Pancreas (tissue), 10 donors: ENCODE measurements at regions not wholly inside any gene's neighbourhood (a gene's known extent, or its start where the extent isn't known, plus 50 kb on each side); places are given as distances from the start of the nearest gene placed in this dataset.

Experiments
- ATAC-seq, 4 donors: fragments of 200-7000 bp; cut with Tn5 transposase; one replicate each; pipeline versions ENCODE4 v1.8.0 to v1.9.1; 2020; ENCODE audit warnings: mild to moderate bottlenecking in 4 of 4, moderate library complexity in 4 of 4
- DNase-seq, 6 donors: peaks; one replicate each; pipeline ENCODE4 v3.0.0-alpha.2; 2020
- FAIRE-seq: peaks from 2 replicates; lab custom pipeline; 2012; peaks lifted over from hg19 to GRCh38; lab: Jason Lieb, UNC
- H3K27ac ChIP-seq, 4 donors: fragments of 200-600 bp; sonication (generic); 1 replicate in 3 of 4; 2 replicates in 1 of 4; pipeline versions ENCODE4 v1.5.0 to v1.8.0; 2020
- H3K27me3 ChIP-seq, 4 donors: fragments of 200-600 bp; one replicate each; pipeline ENCODE4 v1.8.0; 2021
- H3K36me3 ChIP-seq, 3 donors: fragments of 200-600 bp; sonication (generic) in 1 of 3; one replicate each; pipeline versions ENCODE4 v1.5.0 to v1.8.0; 2020 to 2021
- H3K4me1 ChIP-seq, 3 donors: fragments of 200-600 bp; one replicate each; pipeline ENCODE4 v1.8.0; 2021
- H3K4me3 ChIP-seq, 4 donors: fragments of 200-600 bp; sonication (generic) in 2 of 4; one replicate each; pipeline versions ENCODE4 v1.5.0 to v1.8.0; 2020 to 2021
- H3K9me3 ChIP-seq, 4 donors: fragments of 200-600 bp; one replicate each; pipeline ENCODE4 v1.8.0; 2021
- WGBS, 2 donors: extraction: QIAGEN DNeasy Blood & Tissue Kit; methylation state at CpG; one replicate each; pipeline ENCODE4 v1.1.7; 2013; 5-methylcytosine and 5-hydroxymethylcytosine counted together
- intact Hi-C, 3 donors: fragments of 100-400 bp; cut with DNase I; formaldehyde crosslinking; loops; one replicate each; pipeline versions ENCODE4 v1.11.1 to v1.14.2; 2022
- TF ChIP-seq, protein P1 (sequence below), 4 donors: fragments of 200-600 bp; sonication (generic) in 3 of 4; IDR thresholded peaks; one replicate each; pipeline versions ENCODE4 v1.5.0 to v1.8.0; 2021; ENCODE audit warnings: antibody characterized with exemption in 4 of 4
- donor health status: healthy with polysubstance abuse.
- donor health status: DM: no; HTN: no; CAD: no; lungs with moderate emphysema.
- donor health status: DM: no; HTN: no; CAD: no.
- donor health status: control.
- donor health status: control.
- donor health status: Bipolar disorder and iron deficiency.
- donor health status: DM: yes; HTN: yes; CAD: no.
- donor health status: DM: no; HTN: no; CAD: no.
- donor health status: DM: no; HTN: no; CAD: no.
- donor health status: DM: yes; HTN: yes; CAD: no.

GRCh38 chr4:153034681-153035080, 98.6 kb downstream of the FHDC1 start:
- WGBS, 2 donors, result 65 to 72% methylated on average over 3 of the region's 3 CpGs
- Histone ChIP-seq H3K4me1 (no peaks in the 10 kb centered on the region), H3K9me3 (no peaks in the 10 kb centered on the region), H3K27me3 (no peaks in the 10 kb centered on the region), H3K27ac (no peak overlapping the region), H3K4me3 (no peak overlapping the region), H3K36me3 (no peaks in the 10 kb centered on the region)
- TF ChIP-seq, protein P1, sequence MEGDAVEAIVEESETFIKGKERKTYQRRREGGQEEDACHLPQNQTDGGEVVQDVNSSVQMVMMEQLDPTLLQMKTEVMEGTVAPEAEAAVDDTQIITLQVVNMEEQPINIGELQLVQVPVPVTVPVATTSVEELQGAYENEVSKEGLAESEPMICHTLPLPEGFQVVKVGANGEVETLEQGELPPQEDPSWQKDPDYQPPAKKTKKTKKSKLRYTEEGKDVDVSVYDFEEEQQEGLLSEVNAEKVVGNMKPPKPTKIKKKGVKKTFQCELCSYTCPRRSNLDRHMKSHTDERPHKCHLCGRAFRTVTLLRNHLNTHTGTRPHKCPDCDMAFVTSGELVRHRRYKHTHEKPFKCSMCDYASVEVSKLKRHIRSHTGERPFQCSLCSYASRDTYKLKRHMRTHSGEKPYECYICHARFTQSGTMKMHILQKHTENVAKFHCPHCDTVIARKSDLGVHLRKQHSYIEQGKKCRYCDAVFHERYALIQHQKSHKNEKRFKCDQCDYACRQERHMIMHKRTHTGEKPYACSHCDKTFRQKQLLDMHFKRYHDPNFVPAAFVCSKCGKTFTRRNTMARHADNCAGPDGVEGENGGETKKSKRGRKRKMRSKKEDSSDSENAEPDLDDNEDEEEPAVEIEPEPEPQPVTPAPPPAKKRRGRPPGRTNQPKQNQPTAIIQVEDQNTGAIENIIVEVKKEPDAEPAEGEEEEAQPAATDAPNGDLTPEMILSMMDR (IDR thresholded peaks at IDR 0.05), result no peak
- no peak for ATAC-seq
- FAIRE-seq, result no peak
- intact Hi-C loops, result no loop called here
- DNase-seq, result no peak

DNA sequence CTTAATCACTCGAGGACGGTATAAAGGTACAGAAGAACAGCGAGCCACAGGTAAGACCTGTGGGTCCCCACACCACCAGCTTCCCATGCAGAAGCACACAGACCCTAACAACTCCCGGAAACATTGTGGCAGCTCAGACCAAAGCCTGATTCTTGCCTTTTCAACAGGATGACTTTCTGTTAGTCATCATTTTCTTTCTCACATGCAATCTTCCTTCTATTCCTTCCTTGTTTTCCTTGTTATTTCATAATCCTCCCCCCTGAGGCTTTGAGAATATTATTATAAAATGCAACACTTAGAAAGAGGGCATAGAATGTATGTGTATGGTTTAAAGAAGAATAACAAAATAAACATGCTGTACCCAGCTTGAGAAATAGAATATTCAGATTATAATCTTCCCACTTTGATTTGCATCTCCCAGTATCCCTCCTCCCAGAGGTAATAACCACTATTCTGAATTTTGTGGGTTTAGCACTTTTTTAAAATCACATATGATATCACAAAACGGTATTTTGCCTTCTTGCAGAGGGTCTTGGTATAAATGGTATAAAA, 100.9 kb downstream of the FHDC1 start:
- ATAC-seq, result no peak
- intact Hi-C loops, result no loop called here
- H3K27ac ChIP-seq, result no peak overlapping the region
- H3K36me3 ChIP-seq, result no peaks in the 10 kb centered on the region
- H3K27me3 ChIP-seq, result no peaks in the 10 kb centered on the region
- H3K9me3 ChIP-seq, result no peaks in the 10 kb centered on the region
- FAIRE-seq, result no peak
- H3K4me3 ChIP-seq, result no peak overlapping the region
- DNase-seq, result no peak
- no peaks in the 10 kb centered on the region for H3K4me1 ChIP-seq
- TF ChIP-seq, protein P1 (IDR thresholded peaks at IDR 0.05), result no peak
- WGBS, 2 donors, result 78 to 81% methylated on average over 5 of the region's 5 CpGs

- TF ChIP-seq, protein P1 (IDR thresholded peaks at IDR 0.05), result no peak
- FAIRE-seq (no peak), DNase-seq (peak in 3 of 6 donors; percentile 3 to 27 (median 11)), ATAC-seq (peak; percentile 85 to 90 (median 90))
- intact Hi-C loops, result no loop called here
- H3K27me3 ChIP-seq, result no peaks in the 10 kb centered on the region
- no peaks in the 10 kb centered on the region for H3K36me3 ChIP-seq
- H3K4me1 ChIP-seq, result no peaks in the 10 kb centered on the region
- 32 to 33% methylated on average over 10 of the region's 10 CpGs for WGBS, 2 donors
- H3K9me3 ChIP-seq, result no peaks in the 10 kb centered on the region
- H3K4me3 ChIP-seq, result no peak overlapping the region
- no peak overlapping the region for H3K27ac ChIP-seq
Measured at GRCh38 chr4:153038623-153039311, 102.6 kb downstream of the FHDC1 start.

DNA sequence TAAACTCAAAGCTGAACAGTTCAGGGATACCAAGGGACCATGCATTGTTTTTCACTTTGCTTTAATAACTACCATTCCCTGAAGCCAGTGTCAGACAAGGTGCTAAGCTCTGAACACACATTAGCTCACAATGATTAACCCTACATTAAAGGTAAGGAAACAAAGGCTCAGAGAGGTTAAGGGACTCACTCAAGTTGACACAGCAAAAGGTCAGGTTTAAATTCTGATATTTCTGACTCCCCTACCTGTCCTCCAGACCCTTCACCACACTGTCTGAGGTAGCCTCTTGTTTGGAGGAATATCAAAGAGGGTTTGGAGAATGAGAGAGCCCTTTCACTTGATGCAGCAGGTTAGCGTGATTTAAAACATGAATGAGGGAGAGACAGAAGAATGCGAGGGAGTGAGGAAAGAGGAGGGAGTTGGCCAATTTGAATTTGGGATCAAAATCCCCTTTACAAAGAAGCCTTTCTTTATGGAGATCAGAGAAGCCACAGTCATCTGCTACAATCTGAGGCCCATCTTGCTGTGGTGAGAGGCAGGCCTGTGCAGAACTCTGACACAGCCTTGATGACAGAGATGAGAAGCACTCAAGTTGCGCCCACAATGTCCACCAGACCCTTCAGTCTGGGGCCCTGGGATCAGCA, 103.5 kb downstream of the FHDC1 start:
- no peaks in the 10 kb centered on the region for H3K4me1 ChIP-seq
- no peaks in the 10 kb centered on the region for H3K36me3 ChIP-seq
- ATAC-seq (no peak), DNase-seq (no peak), FAIRE-seq (no peak)
- TF ChIP-seq, protein P1 (IDR thresholded peaks at IDR 0.05), result no peak
- H3K9me3 ChIP-seq, result no peaks in the 10 kb centered on the region
- intact Hi-C loops, result no loop called here
- no peaks in the 10 kb centered on the region for H3K27me3 ChIP-seq
- H3K27ac ChIP-seq, result no peak overlapping the region
- H3K4me3 ChIP-seq, result no peak overlapping the region
- 96 to 97% methylated on average over 3 of the region's 3 CpGs for WGBS, 2 donors

GRCh38 chr4:153040677-153041076, 104.6 kb downstream of the FHDC1 start:
- Histone ChIP-seq H3K27me3 (no peaks in the 10 kb centered on the region), H3K4me3 (no peak overlapping the region), H3K36me3 (no peaks in the 10 kb centered on the region), H3K4me1 (no peaks in the 10 kb centered on the region), H3K9me3 (no peaks in the 10 kb centered on the region), H3K27ac (no peak overlapping the region)
- no peak for DNase-seq
- intact Hi-C loops, result no loop called here
- WGBS, 2 donors, result 87 to 98% methylated on average over 6 of the region's 6 CpGs
- no peak for FAIRE-seq
- TF ChIP-seq, protein P1 (IDR thresholded peaks at IDR 0.05), result no peak
- no peak for ATAC-seq
